NCI-H2107 (cell line): ENCODE measurements at regions not wholly inside any gene's neighbourhood (a gene's known extent, or its start where the extent isn't known, plus 50 kb on each side); places are given as distances from the start of the nearest gene placed in this dataset.

ENCODE experiments used
- DNase-seq: peaks from one replicate; lab custom pipeline; 2025; lab: John Stamatoyannopoulos, UW

DNA sequence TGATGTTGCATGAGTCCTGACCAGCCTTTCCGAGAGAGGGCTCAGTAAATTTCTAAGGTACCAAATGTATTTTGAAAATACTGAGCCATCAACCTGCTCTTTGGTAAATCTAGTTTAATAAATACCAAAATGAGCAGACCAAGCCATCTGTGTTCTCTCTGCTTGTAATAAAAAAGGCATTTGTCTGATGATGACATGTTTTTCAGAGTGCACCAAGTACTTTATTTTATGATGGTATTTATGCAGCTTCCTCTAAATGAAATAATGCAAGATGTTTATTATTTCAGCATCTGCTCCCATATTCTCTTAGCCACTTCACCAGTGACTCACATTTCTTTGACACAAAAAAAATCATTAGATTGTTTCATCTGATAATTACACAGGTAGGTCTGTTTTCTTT lies 700.5 kb downstream of the TRIML1 start:
- no peak for DNase-seq

DNA sequence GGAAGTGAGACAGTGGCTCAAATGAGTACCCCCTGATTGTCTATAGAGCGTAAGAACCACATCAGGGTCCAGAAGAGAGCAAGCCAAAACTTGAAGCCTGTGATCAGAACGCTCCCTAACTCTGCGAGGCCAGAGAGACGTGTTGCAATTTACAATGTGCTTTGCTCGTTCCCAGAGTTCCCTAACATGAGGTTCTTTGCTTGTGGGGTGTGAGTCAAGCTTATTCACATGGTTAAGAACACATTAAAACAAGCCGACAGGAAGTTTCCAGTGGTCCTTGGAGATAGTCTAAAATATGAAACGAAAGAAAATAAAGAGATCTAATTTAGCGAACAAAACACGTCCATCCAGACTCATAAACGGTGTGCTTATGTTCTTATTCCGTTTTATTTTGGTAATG lies 702.3 kb downstream of the TRIML1 start:
- DNase-seq, result no peak

DNA sequence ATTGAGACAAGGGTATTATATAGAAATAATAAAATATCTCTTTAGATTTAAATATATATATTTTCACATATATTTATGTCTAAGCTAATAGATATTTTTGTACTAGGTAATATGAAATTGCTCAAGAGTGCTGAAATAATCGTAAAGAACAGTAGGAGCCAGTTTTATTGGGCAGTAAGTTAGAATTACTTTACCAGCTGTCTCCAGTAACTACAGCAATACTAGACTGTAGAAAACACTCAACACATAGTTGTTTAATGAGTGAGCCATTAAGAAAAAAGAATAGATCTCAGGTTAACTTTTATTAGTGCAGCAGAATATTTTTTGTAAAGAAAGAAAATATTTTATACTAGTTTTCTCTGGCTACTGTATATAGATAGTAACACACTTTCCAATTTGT lies 715.2 kb downstream of the TRIML1 start:
- no peak for DNase-seq

DNA sequence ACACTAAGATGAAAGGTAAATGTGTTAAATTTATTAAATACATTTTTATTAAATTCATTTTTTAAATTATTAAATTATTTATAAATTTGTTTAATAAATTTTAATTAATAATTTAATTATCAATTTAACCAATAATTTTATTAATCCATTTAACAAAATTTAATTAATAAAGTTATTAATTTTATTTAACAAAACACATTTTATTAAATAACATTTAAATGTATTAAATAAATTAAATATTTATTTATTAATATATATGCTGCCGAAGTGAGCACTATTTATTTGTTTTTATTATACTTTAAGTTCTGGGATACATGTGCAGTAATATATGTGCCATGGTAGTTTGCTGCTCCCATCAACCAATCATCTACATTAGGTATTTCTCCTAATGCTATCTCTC lies 719.5 kb downstream of the TRIML1 start:
- no peak for DNase-seq

DNA sequence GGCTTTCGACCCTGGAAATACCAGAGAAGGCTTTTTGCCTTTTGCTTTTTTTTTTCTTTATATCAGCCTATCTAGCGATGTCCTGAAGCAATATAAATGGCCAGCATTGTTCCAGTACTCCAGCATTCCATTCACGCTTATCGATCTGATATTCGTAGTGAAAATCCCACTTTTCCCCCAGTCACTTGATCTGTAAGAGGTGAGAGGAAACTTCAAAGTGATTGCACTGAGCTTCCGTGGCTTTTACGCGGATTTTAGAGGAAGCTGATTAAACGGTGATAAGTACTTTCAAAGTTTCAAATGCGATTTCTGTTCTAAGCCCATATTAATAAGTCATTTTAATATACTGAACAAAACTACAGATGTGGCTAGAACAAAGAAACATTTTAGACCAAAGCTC lies 725.5 kb downstream of the TRIML1 start:
- no peak for DNase-seq

DNA sequence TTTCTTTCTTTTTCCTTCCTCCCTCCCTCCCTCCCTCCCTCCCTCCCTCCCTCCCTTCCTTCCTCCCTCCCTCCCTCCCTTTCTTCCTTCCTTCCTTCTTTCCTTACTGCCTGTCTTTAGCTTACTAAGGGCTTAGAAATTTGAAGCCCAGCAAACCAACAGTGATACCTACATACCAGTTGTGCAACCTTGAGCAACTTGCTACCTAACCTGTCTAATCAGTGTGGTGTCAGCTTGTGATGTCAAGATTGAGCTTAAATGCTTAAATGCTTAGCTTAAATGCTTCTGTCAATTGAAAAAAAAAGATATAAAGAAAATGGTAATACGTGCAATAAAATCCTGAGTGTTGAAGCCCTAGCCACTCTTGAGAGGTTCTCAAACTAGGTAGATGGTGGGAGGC lies 728.6 kb downstream of the TRIML1 start:
- no peak for DNase-seq

DNA sequence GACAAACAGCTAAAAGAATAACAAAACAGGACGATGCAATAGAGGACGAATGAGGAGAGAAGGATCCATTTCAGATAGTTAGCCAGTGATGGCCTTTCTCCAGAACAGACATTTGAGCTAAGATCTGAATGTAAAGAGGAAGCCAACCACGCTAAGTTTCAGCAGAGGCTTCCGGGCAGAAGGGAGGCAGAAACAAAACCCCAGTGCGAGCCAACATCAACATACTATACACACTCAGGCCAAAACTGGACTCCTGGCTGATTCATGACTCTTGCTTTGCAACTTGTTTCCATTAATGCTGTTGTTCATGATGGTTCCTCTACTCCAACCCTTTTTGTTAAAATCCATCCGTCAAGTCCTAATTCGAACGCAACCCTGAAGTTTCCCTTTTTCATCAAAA lies 730.3 kb downstream of the TRIML1 start:
- DNase-seq, result no peak

DNA sequence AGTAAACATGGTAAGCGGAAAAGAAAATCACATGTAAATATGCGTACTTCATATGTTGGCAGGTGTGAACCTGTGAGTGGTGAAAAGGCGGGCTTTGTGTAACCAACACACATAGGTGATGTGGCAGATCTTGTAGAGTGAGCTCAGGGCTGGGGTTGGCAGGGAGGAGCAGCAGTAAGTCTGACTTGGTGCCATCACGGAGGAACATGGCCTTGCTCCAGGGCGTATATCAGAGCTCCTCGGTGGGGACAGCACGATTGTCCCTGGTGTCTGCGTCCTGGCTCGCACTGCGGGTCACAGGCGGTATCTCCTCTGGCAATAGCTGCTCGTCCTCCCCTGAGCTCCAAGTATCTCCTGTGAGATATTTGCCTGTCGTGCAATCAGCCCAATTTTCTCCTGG lies 733.6 kb downstream of the TRIML1 start:
- DNase-seq, result no peak

DNA sequence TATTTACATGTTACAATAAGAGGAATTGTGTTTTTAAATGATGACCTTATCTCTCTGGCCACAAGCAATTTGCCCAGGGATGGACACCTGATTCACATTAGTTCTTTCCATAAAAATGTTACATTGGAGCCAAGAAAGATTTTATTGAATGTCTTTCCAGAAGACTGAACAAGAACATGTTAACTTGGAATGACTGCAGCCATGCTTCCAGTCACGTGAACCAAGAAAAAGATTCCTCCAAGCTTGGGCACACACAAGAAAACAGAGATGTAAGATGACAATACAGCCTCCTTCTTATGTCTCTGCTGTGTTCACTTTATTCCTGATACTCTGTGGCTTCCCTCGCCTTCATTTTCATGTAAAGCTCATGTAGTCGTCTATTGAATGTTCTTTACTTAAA lies 737.6 kb downstream of the TRIML1 start:
- DNase-seq, result no peak

DNA sequence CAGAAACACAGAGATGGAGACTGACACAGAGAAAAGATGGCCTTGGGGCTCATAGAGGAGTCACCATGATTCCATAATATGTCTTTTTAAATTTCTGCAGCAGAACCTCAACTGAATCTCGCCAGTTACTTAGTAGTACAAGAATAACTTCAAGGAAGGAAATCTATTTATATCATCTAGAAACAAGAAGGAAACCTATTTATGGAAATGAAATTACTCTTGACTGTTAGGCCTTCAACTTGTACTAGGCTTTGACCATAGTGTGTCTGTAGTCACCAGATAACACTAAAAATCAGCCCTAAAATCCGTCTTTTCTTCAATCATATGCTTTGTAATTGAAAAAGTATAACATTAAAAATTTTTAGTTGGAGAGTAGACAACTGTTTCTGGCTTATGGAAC lies 740.4 kb downstream of the TRIML1 start:
- no peak for DNase-seq

DNA sequence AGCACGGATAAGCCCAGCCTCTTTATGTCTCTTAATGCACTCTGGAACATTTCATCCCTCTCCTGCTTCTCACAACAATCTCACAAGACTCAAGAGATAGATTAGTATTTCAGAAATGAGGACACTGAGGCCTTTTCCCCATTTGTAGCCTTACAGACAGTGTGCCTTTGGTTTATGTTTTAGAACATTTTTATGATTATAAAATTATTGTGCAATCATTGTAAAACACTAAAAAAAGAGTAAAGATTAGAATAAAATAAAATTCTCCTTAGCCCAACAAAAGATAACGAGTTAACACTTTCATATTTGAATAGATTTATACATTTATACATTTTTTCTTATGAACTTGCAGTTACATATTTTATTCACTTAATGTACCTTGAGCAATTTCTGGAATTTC lies 748.7 kb downstream of the TRIML1 start:
- DNase-seq, result no peak

DNA sequence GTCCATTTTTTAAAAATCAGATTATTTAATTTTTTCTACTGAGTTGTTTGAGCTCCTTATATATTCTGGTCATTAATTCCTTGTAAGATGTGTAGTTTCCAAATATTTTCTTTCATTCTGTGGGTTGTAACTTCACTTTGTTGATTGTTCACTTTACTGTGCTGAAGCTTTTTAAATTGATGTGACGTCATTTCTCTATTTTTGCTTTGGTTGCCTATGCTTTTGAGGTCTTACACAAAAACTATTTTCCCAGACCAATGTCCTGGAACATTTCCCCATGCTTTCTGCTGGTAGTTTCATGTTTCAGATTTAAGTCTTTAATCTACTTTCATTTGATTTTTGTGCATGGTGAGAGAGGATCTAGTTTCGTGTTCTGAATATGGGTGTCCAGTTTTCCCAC lies 753.6 kb downstream of the TRIML1 start:
- no peak for DNase-seq

DNA sequence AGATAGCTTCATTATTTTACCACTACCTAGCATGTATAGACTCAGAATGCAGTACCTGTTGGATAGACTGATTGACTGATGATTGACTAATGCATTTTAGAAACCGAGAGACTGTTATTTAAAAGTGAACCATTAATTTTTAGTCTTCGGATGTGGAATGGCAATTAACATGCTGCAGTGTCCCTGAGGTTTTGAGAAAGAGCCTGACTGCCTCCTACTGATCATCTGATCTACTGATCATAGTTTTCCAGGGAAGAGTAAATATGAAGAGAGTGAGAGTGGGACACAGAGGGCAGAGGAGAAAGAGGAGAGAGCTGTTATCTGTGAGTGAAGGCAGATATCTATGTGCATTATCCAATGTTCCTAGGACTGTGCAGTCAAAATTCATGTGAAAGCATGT lies 764.7 kb downstream of the TRIML1 start:
- DNase-seq, result no peak

DNA sequence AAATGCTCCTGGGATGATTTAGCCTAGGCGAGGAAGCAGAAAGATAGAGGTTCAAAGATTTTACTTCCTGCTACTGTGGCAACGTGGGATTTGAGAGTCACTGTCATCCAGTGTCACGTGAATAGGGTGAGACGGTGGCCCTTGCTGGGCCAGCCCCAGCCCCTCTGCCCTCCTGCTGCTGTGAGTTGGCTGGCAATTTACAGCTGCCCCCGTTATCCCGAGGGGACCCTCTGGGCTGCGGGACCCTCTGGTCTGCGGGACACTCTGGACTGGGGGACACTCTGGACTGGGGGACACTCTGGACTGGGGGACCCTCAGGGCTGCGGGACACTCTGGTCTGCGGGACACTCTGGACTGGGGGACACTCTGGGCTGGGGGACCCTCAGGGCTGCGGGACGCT lies 765.4 kb downstream of the TRIML1 start:
- DNase-seq, result no peak

DNA sequence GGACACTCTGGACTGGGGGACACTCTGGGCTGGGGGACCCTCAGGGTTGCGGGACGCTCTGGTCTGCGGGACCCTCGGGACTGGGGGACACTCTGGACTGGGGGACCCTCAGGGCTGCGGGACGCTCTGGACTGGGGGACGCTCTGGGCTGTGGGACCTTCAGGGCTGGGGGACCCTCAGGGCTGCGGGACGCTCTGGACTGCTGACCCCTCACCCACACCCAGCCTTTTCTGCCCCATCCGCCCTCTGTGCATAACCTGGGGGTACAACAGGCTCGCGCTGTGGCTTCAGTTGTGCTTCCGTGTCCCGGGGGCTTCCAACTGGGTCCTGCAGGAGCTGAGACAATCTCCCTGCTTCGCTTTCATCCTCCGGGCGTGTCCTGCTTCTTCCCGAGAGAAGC lies 766.0 kb downstream of the TRIML1 start:
- no peak for DNase-seq

DNA sequence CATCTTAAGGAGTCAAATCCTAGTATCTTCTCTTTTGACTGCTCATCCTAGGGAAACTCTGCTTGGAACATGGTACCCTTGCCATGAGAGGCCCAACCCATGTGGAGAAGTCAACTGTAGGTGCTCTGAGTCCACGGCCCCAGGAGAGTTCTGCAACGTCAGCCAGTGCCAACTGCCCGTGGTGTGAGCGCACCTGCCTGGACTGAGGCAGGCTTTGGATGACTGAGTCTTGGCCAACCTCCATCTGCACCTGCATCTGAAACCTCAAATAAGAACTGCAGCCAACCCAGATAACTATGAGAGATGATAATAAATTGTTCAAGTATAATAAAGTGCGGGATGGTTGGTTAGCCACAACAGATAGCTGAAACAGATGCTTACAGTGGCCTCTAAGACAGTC lies 772.0 kb downstream of the TRIML1 start:
- no peak for DNase-seq

DNA sequence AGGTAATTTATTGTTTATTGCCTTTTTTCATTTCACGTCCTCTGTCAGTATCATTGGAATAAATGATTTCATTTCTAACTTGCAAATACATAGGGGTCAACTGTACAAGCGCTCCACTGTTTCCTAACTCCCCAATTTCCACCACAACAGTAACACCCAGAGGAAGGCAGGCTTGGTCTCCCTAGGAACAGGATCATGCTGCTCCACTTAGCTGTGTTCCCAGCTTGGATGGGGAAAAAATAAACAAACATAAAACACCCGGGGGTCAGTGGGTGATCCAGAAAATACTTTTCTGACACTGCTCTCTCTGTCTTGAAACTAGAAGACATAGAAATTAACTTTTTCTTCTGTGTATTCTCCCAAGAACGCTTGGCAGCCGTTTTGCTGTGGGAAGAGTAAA lies 772.5 kb downstream of the TRIML1 start:
- no peak for DNase-seq

DNA sequence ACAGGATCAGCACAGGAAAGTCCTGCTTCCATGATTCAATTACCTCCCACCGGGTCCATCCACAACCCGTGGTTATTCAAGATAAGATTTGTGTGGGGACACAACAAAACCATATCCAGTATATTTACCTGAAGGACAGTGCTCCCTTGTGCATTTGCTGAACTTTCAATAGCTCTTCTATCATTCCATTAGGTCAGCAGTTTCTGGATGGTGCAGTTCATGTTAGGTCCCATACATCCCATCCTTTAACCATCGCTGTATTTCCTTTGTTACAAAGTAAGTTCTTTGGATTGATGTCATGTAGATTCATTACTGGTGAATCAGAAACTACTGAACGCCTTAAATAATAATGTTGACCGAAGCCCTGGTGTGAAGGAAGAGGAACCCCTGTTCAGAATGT lies 775.9 kb downstream of the TRIML1 start:
- no peak for DNase-seq

DNA sequence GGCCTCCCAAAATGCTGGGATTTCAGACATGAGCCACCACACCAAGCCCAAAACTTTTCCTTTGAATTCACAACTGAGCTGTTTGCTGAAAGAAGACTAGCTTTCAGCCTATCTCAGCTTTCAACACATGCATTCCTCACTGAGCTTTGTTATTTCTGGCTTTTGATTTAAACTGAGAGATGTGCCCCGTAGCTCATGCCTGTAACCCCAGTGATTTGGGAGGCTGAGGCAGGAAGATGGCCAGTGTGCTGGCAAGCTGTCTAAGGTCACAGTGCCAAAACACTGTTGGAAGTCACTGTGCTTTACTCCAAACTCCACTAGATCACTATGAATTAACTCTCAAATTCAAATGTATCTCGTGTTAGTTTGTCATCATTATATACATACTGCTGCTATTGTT lies 779.5 kb downstream of the TRIML1 start:
- DNase-seq, result no peak

DNA sequence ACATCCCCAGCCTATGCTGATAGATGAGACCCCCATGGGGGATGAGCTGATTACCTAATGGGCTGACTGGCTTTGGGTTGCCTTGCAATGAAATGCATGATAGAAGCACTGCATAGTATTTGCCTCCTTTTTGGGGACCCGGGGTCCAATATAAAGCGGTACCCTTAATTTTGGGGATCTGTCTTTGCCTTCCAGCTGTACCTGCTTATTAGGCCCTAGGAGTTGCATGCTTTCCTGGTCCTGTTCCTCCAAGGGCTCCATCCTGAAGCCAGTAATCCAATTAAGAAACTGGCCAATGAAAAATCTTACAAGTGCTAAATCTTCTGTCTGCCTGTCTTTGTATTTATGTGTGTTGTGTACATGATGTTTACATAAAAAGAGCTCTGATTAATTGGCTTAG lies 791.6 kb downstream of the TRIML1 start:
- DNase-seq, result no peak

DNA sequence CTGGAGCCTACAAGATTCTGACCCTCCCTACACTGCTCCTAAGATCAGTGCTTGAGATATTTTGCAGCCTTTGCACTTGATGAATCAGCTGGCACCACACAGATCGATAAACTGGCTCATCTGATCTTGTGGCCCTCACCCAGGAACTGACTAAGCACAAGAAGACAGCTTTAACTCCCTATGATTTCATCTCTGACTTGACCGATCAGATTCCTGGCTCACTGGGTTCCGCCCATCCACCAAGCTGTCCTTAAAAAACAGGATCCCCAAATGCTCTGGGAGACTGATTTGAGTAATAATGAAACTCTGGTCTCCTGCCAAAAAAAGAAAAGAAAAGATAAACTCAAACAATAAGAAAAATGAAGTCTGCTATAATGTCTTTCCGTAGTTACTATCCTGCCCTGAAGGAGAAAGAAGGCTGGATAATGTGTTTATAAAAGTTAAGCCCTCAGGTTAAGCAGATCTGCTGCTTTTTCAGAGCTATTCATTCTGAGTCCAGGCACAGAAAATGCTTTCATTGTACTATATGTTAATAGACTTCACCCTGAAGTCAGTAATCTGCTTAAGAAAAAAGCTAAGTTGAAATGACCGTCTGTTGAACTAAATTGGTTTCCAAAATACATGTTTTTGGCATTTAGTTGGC lies 795.2 kb downstream of the TRIML1 start:
- DNase-seq, result no peak

DNA sequence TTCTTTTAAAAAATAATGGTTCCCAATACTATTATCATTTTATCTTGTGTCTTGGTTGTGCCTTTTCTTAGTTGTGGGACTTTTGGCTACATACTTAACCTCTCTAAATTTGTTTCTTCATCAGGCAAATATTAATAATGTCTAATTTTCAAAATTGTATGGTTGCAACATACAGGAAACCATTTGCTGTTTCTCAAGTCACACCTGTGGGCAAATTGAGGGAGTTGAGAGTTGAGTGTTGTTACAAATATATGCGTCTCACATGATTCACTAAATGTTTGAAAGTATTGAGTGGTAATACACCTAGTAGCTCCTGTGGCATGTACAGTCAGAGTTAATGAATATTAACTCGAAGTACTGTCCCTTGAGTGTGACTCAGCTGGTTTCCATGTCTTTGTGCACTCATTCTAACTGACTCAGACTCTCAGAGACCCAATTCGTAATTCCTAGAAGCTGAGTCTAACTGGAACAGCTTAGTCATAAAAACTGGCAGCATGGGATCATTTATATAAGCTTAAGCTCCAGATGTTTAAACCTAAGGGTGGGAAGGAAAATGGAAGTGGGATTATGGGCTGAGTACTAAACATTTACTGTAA lies 802.4 kb downstream of the TRIML1 start:
- DNase-seq, result no peak

DNA sequence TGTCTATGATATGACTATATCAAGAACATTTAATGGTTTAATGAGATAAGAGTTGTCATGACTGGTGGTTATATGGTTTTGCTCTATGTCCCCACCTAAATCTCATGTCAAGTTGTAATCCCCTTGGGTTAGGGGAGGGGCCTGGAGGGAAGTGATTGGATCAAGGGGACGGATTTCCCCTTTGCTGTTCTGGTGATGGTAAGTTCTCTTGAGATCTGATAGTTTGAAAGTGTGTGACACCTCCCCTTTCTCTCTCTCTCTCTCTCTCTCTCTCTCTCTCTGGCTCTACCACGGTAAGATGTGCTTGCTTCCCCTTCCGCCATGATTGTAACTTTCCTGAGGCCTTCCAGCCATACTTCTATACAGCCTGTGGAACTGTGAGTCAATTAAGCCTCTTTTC lies 803.4 kb downstream of the TRIML1 start:
- no peak for DNase-seq

DNA sequence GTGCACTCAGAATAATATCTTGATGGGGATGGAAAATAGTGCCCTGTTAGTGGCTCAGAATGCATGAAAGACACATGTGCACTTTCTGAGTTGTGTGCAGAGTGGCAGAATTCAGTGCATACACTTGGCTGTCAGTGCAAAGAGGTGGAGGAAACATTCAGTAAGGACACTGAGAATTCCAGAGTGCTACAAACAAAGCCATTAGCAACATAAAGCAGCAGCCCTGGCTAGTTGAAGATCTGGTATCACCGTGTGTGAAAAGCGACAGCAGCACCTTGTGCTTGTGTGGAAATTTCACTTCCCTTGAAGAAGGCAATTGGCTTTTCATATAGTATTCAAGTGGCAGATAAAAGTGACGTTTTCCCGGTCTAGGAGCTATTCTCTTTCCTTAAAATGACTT lies 810.4 kb downstream of the TRIML1 start:
- no peak for DNase-seq

DNA sequence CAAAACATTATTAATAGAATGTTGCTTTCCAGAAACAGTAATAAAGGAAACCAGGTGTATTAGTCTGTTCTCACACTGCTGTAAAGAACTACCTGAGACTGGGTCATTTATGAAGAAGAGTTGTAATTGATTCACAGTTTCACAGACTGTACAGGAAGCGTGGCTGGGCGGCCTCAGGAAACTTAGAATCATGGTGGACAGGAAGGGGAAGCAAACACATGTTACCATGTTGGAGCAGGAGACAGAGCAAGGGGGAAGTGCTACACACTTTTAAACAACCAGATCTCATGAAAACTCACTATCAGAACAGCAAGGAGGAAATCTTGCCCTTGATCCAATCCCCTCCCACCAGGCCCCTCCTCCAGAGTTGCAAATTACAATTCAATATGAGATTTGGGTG lies 815.8 kb downstream of the TRIML1 start:
- no peak for DNase-seq
